T-helper 1 cell (primary cell): ENCODE measurements at regions not wholly inside any gene's neighbourhood (a gene's known extent, or its start where the extent isn't known, plus 50 kb on each side); places are given as distances from the start of the nearest gene placed in this dataset.

Experiments used
- DNase-seq, 5 donors: peaks; one replicate each; pipeline ENCODE4 v3.0.0-alpha.2; 2012 to 2020

GRCh38 chr6:167643223-167643622 is 183.5 kb upstream of the AFDN start:
- DNase-seq, result no peak

- no peak for DNase-seq
Observed at GRCh38 chr6:167643716-167644115, 183.0 kb upstream of the AFDN start.

GRCh38 chr6:167644412-167645132 is 182.1 kb upstream of the AFDN start:
- no peak for DNase-seq

DNA sequence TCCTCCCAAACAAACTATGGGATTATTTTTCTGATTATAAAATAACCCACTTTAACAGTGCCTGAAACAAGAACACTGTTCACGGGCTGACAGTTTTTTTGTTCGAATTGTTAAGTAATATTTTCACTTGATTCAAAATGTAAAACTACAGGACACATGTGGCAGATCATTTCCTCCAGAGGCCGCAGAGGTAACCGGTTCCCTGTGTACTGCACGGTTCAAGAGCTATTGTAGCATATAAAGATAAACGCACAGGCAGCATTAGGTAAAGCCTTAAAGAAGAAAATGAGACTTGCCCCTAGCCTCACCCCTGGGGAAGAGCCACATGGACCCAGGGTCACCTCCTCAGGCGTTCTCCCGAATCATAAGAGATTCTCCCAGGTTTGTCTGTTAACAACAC is 181.3 kb upstream of the AFDN start:
- DNase-seq, result no peak

GRCh38 chr6:167647306-167647705 is 179.4 kb upstream of the AFDN start:
- peak in 1 of 5 donors; percentile 14 for DNase-seq

DNA sequence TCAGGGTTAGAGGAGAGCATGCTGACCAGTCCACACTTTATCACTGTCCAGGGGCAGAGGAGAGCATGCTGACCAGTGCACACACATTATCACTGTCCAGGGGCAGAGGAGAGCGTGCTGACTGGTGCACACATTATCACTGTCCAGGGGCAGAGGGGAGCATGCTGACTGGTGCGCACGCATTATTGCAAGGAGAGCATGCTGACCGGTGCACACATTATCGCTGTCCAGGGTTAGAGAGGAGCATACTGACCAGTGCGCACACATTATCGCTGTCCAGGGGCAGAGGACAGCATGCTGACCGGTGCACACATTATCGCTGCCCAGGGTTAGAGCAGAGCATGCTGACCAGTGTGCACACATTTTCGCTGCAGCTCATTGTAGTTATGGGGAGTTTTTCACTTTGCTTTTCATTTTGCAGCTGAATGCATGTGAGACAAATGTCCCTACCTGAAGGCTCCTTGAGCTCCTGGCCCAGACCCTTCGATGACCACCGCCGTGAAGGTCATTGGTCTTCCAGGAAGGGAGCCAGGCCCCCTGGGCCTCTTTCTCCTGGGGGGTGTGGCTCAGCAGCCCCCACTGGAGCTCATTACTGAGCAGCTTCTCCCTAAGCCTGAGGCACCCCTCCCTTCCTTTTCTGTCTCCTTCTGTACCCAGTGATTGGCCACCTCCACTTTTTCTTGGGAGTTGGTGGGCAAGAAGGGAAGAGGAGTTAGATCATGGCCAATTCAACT is 178.8 kb upstream of the AFDN start:
- no peak for DNase-seq

- DNase-seq, result no peak
Observed at GRCh38 chr6:167648501-167649278, 178.0 kb upstream of the AFDN start.

GRCh38 chr6:167649476-167649875 is 177.2 kb upstream of the AFDN start:
- no peak for DNase-seq

GRCh38 chr6:167650730-167651317 is 175.9 kb upstream of the AFDN start:
- no peak for DNase-seq

- DNase-seq, result no peak
Observed at GRCh38 chr6:167651318-167652041, 175.2 kb upstream of the AFDN start.

DNA sequence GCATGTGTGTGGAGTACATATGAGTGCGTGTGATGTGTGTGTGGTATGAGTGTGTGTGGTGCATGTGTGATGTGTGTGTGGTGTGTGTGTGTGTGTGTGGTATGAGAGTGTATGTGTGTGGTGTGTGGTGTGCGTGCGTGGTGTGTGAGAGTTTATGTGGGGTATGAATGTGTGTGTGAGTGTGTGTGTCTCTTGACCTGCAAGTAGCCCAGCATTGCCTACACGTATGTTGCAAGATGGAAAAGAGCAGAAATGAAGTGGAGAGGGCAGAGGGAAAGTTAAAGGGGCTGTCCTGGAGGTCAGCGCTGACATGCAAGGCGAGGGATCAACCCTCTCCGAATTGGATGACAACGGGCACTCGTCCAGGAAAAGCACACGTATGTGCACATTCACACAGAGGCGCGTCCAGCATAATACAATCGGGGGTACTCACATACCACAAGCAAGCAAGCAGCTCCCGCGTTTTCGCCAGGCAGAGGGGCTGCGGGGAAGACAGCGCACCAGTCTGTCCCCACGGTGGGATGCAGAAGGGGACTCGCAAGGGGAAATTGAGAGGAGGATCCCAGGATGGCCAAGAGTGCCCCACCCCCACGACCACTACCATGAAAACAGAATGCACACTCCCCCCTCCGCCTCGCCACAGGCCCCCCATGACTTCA is 174.5 kb upstream of the AFDN start:
- no peak for DNase-seq

- no peak for DNase-seq
Observed at GRCh38 chr6:167652701-167653095, 174.0 kb upstream of the AFDN start.

GRCh38 chr6:167653561-167653960 is 173.2 kb upstream of the AFDN start:
- no peak for DNase-seq

DNA sequence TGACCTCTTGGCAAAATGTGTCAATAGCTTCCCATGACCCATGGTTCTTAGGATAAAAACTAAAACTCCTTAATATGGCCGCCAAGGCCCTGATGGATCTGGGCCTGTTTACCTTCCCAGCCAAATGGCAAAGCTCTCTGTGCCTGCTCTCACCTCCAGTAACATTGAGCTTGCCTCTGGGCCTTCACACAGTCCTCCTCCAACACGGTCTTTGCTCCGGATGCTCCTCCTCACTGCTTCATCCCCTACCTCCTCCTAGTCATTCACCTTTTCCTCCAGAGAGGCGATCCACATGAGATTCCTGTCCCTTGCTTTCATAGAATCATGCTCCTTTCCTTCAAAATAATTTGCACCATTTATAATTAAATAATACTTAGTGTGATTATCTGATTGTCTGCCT is 172.3 kb upstream of the AFDN start:
- no peak for DNase-seq

- DNase-seq, result no peak
Observed at GRCh38 chr6:167655174-167655821, 171.4 kb upstream of the AFDN start.

- DNase-seq, result no peak
Observed at GRCh38 chr6:167658106-167658505, 168.6 kb upstream of the AFDN start.

DNA sequence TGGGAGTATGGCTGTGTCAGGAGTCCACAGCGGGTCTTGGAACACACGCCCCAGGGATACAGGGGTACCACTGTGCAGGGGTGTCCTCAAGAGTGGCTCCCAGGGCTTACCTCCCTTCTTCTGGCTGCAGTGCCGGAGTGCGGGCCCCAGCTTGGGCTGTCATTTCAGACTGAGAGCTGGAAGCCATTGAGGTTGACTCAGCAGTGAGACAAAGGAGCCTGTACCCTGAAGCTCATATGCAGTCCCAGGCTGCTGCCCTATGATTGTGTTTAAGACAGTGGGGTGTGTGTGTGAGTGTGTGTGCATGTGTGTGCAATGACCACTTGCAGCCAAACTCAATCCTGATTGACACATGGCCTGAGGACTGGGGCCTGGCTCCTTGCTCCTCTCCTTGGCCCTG is 167.7 kb upstream of the AFDN start:
- no peak for DNase-seq

DNA sequence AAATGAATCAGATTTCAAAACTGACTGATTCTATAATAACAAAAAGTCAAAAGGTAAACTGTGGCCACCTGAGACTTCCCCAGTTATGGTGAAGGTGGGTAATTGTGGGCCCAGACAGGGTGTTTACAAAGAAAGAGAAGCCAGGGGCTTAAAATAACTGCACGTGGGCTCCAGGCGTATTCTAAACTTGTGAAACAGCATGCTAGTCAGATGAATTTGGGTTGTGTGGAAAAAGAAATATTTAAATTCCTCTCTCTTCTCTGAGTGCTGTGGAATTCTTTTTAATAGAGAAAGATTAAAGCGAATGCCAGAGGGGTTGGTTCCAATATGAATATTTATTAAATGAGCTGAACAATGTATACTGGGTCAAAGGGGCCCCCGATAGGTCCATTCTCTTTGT is 166.3 kb upstream of the AFDN start:
- DNase-seq, result no peak

DNA sequence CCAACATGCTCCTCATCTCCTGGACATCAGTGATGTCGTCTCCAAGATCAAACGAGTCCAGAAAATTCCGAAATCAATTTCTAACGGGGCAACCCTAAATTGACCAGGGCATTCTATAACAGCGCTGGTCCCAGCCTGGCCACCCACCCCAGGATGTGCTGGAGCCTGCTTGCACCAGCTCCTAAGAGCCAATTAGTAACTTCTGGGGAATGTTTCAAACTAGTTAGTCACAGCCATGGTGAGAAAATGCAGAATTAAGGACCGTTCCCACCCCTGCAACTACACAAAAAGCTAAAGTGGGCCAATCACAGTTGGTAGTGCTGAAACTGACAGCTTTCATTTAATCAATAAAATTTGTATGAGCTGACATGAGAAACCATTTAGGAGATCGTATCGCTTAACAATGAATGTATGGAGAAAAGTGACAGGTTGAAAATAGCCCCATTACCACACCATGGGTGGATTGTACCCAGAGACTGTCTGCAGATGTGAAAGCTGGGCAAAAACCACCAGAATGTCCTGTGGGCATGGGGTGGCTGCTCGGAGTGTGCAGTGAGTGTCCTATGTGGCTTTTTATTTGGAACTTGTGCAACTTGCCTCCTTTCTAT is 165.7 kb upstream of the AFDN start:
- DNase-seq, result no peak

- no peak for DNase-seq
Observed at GRCh38 chr6:167661552-167662044, 165.1 kb upstream of the AFDN start.
